ENCODE measurements at regions not wholly inside any gene's neighbourhood (a gene's known extent, or its start where the extent isn't known, plus 50 kb on each side); places are given as distances from the start of the nearest gene placed in this dataset.

DNA sequence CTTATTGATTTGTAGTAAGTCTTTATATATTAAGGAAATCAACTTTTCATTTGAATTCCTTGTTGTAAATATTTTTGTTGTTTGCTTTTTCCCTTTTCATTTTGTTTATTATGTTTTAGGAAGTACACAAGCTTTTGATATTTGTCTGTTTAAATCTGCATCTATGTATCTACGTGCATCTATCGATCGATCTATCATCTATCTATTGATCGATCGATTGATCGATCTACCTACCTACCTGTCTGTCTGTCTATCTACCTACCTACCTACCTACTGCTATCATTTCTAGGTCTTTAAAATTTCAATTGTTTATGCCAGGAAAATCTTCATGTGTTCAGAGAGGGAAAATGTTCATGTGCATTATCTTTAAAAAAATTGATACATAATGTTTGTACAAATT is 216.8 kb upstream of the MTPN start:
- H3K36me3 ChIP-seq: no peaks in the 10 kb centered on the region
- no peaks in the 10 kb centered on the region for H3K27me3 ChIP-seq
- ATAC-seq (ENCODE audit: low FRiP score in 2 of 2) (no peak), DNase-seq (no peak)
- TF ChIP-seq, protein P1, sequence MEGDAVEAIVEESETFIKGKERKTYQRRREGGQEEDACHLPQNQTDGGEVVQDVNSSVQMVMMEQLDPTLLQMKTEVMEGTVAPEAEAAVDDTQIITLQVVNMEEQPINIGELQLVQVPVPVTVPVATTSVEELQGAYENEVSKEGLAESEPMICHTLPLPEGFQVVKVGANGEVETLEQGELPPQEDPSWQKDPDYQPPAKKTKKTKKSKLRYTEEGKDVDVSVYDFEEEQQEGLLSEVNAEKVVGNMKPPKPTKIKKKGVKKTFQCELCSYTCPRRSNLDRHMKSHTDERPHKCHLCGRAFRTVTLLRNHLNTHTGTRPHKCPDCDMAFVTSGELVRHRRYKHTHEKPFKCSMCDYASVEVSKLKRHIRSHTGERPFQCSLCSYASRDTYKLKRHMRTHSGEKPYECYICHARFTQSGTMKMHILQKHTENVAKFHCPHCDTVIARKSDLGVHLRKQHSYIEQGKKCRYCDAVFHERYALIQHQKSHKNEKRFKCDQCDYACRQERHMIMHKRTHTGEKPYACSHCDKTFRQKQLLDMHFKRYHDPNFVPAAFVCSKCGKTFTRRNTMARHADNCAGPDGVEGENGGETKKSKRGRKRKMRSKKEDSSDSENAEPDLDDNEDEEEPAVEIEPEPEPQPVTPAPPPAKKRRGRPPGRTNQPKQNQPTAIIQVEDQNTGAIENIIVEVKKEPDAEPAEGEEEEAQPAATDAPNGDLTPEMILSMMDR (IDR thresholded peaks at IDR 0.05): no peak
- TF ChIP-seq POLR2AphosphoS5 (IDR thresholded peaks at IDR 0.05) (no peak), EP300 (IDR thresholded peaks at IDR 0.05) (no peak), POLR2A (IDR thresholded peaks at IDR 0.05) (no peak)
- no peak overlapping the region for H3K4me3 ChIP-seq
- H3K9me3 ChIP-seq: peaks cover 0 to 12% (median 9%) of the 10 kb centered on the region in 4 donors
- no peak overlapping the region for H3K27ac ChIP-seq
- 87 to 96% methylated on average over 6 of the region's 6 CpGs for WGBS, 2 donors
- H3K4me1 ChIP-seq: no peaks in the 10 kb centered on the region

DNA sequence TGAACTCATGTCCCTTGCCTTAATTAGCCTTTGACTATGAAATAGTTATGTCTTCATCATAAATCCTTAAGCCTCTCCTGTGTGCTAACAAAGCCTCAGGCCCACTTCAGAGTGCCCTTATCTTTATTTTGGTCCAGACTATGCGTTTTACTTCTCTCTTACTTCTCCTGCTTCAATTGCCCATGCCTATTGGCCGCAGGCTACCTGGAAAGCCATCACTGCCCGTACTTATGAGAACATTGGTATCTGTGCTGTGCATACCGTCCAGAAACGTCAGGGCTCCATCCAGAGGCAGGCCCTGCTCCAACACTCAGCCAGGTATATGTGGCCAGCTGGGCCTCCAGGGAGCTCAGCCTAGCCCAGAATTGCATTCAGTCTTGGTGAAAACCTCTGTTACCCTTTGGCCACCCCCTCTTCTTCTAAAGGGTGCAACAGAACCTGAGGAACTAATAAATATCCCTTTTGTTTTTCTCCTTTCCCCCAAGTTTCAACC is 212.4 kb upstream of the MTPN start:
- no peak for ATAC-seq (ENCODE audit: low FRiP score in 2 of 2)
- TF ChIP-seq POLR2A (IDR thresholded peaks at IDR 0.05) (no peak), EP300 (IDR thresholded peaks at IDR 0.05) (no peak), POLR2AphosphoS5 (IDR thresholded peaks at IDR 0.05) (no peak)
- TF ChIP-seq, protein P1 (IDR thresholded peaks at IDR 0.05): no peak

DNA sequence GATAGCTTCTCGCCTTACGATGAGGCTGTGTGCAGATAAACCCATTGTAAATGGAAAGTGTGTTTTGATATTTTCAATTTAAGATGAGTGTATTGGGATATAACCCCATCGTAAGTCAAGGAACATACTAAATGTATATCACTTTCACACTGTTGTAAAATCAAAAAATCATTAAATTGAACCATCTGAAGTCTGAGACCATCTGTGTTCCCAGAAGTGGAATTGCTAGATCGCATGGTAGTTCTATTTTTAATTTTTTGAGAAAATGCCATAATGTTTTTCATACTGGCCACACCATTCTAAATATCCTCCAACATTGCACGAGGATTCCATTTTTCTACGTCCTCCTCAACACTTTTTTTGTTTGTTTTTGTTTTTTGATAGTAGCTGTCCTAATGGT is 209.1 kb upstream of the MTPN start:
- no peak overlapping the region for H3K27ac ChIP-seq
- H3K4me3 ChIP-seq: no peak overlapping the region
- H3K36me3 ChIP-seq: no peaks in the 10 kb centered on the region
- TF ChIP-seq, protein P1 (IDR thresholded peaks at IDR 0.05): no peak
- TF ChIP-seq POLR2A (IDR thresholded peaks at IDR 0.05) (no peak), POLR2AphosphoS5 (IDR thresholded peaks at IDR 0.05) (no peak), EP300 (IDR thresholded peaks at IDR 0.05) (no peak)
- no peak for ATAC-seq (ENCODE audit: low FRiP score in 2 of 2)
- 87 to 92% methylated on average over 6 of the region's 6 CpGs for WGBS, 2 donors
- no peak for DNase-seq
- no peaks in the 10 kb centered on the region for H3K27me3 ChIP-seq
- no peaks in the 10 kb centered on the region for H3K4me1 ChIP-seq
- no peaks in the 10 kb centered on the region for H3K9me3 ChIP-seq

More for the DNA sequence above, 212.4 kb upstream of the MTPN start:
- Histone ChIP-seq H3K27me3 (no peaks in the 10 kb centered on the region), H3K27ac (no peak overlapping the region), H3K36me3 (no peaks in the 10 kb centered on the region), H3K9me3 (no peaks in the 10 kb centered on the region), H3K4me1 (no peaks in the 10 kb centered on the region), H3K4me3 (no peak overlapping the region)
- 69 to 72% methylated on average over 5 of the region's 5 CpGs for WGBS, 2 donors
- no peak for DNase-seq

DNA sequence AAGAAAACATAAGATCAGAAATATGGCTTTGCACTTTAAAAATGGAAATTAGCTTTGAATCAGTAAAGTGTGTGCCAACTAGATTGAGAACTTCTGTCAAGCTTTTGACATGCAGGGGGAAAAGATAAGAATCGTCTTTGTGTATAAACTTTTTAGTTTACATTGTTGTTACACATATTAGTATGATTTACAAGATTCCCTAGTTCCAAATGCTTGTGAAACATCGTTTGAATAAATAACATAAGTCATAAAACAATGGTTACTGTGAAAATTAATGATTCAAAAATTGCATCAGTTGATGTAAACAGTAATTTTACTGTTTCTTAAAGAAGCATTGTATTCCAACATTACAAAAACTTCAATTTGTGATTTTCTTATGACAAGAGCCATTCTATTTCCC is 207.6 kb upstream of the MTPN start:
- no peak overlapping the region for H3K27ac ChIP-seq
- no peaks in the 10 kb centered on the region for H3K27me3 ChIP-seq
- ATAC-seq (ENCODE audit: low FRiP score in 2 of 2): no peak
- no peaks in the 10 kb centered on the region for H3K36me3 ChIP-seq
- H3K4me1 ChIP-seq: no peaks in the 10 kb centered on the region
- H3K9me3 ChIP-seq: no peaks in the 10 kb centered on the region
- H3K4me3 ChIP-seq: no peak overlapping the region
- DNase-seq: no peak
- TF ChIP-seq, protein P1 (IDR thresholded peaks at IDR 0.05): no peak
- TF ChIP-seq EP300 (IDR thresholded peaks at IDR 0.05) (no peak), POLR2AphosphoS5 (IDR thresholded peaks at IDR 0.05) (no peak), POLR2A (IDR thresholded peaks at IDR 0.05) (no peak)
- 33 to 39% methylated on average over 2 of the region's 2 CpGs for WGBS, 2 donors

DNA sequence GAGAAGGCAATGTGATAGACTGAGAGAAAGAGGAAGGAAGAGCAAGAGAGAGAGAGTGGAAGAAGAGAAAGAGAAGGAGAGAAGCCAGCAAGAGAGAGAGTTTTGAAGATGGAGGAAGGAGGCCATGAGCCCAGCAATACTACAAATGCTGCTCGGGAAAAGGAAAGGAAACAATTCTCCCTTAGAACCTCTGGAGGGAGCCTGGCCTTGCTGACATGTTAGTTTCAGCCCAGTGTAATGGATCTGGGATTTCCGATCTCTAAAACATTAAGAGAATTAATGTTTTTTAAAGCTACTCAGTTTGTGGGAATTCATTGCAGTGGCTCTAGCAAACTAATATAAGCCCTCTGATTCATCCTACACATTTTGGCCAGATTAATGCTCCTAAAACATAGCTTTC is 206.8 kb upstream of the MTPN start:
- ATAC-seq (ENCODE audit: low FRiP score in 2 of 2): no peak
- Histone ChIP-seq H3K27me3 (no peaks in the 10 kb centered on the region), H3K9me3 (no peaks in the 10 kb centered on the region), H3K4me3 (no peak overlapping the region), H3K4me1 (no peaks in the 10 kb centered on the region), H3K36me3 (no peaks in the 10 kb centered on the region), H3K27ac (no peak overlapping the region)
- 48 to 61% methylated on average over 2 of the region's 2 CpGs for WGBS, 2 donors
- TF ChIP-seq, protein P1 (IDR thresholded peaks at IDR 0.05): no peak
- no peak for TF ChIP-seq POLR2A (IDR thresholded peaks at IDR 0.05)
- no peak for DNase-seq

Measured in upper lobe of left lung (tissue), 6 donors.